HepG2 (cell line): ENCODE measurements at regions not wholly inside any gene's neighbourhood (a gene's known extent, or its start where the extent isn't known, plus 50 kb on each side); places are given as distances from the start of the nearest gene placed in this dataset.

ENCODE experiments used
- ATAC-seq: fragments of 200-7000 bp; cut with Tn5 transposase; 3 replicates; pipeline ENCODE4 v1.9.1; 2020; ENCODE audit warnings: mild to moderate bottlenecking, moderate library complexity
- BruUV-seq: library from RNA; stranded (reverse); fragments of 400-500 nt; replicated peaks from 2 replicates; lab custom pipeline; 2021; lab: Mats Ljungman, UMichigan
- CTCF ChIA-PET: fragments of 300-600 bp; formaldehyde crosslinking; extraction: SDS; loops from one replicate; lab custom pipeline; 2021; ENCODE audit warnings: low total read pairs, inconsistent platforms, low intra/inter-chr PET ratio; lab: Yijun Ruan, JAX
- POLR2A ChIA-PET: fragments of 350-600 bp; sonication (Branson Sonifier 250); formaldehyde crosslinking; loops from one replicate; lab custom pipeline; 2020; ENCODE audit warnings: antibody characterized with exemption, inconsistent platforms; lab: Yijun Ruan, JAX
- DNase-seq: peaks from one replicate; pipeline ENCODE4 v3.0.0-alpha.2; 2015; ENCODE audit warnings: low spot score
- FAIRE-seq: peaks from 3 replicates; lab custom pipeline; 2011; peaks lifted over from hg19 to GRCh38; lab: Jason Lieb, UNC
- H2AFZ ChIP-seq: one replicate; pipeline ENCODE4 v1.6.1; 2011; ENCODE audit warnings: low read length, inconsistent platforms
- H3K27ac ChIP-seq: fragments of 300-600 bp; 3 replicates; pipeline ENCODE4 v1.8.0; 2011; ENCODE audit warnings: mixed run types, mild to moderate bottlenecking, mixed read lengths, low read length, inconsistent platforms; ENCODE audit not compliant: insufficient read depth; ENCODE audit errors: extremely low read length
- H3K27me3 ChIP-seq, 2 experiments: fragments of 200-600 bp in 1 of 2; 2 replicates in 1 of 2; 3 replicates in 1 of 2; pipeline versions ENCODE4 v1.6.0 to v1.8.0; 2011; ENCODE audit warnings: low read length in 2 of 2, mild to moderate bottlenecking in 2 of 2, moderate library complexity in 2 of 2, inconsistent platforms in 1 of 2; ENCODE audit not compliant: insufficient read depth in 2 of 2, control insufficient read depth in 1 of 2
- H3K36me3 ChIP-seq, 2 experiments: fragments of 200-600 bp in 1 of 2; replicated peaks in 1 of 2; 2 replicates in 1 of 2; 3 replicates in 1 of 2; pipeline versions ENCODE4 v1.5.1 to v1.8.0; 2011; ENCODE audit warnings: low read length in 2 of 2, inconsistent platforms in 1 of 2; ENCODE audit not compliant: insufficient read depth in 2 of 2, control insufficient read depth in 1 of 2
- H3K4me1 ChIP-seq: 2 replicates; pipeline ENCODE4 v1.5.1; 2012; ENCODE audit warnings: low read length, inconsistent platforms; ENCODE audit not compliant: insufficient read depth
- H3K4me2 ChIP-seq: 2 replicates; pipeline ENCODE4 v1.6.0; 2011; ENCODE audit warnings: low read depth, low read length, inconsistent platforms
- H3K4me3 ChIP-seq, 3 experiments: fragments of 200-600 bp in 1 of 3; sonication (generic), shearing (Covaris generic) in 1 of 3; replicated peaks in 1 of 3; 2 replicates each; pipeline ENCODE4 v1.5.1; 2011 to 2016; ENCODE audit warnings: low read length in 3 of 3, inconsistent platforms in 2 of 3, low read depth in 2 of 3, mild to moderate bottlenecking in 2 of 3, control low read depth in 1 of 3, mixed read lengths in 1 of 3; ENCODE audit not compliant: insufficient read depth in 1 of 3
- H3K79me2 ChIP-seq: one replicate; pipeline ENCODE4 v1.6.1; 2011; ENCODE audit warnings: low read length, inconsistent platforms; ENCODE audit not compliant: insufficient read depth
- H3K9ac ChIP-seq: 2 replicates; pipeline ENCODE4 v1.6.0; 2011; ENCODE audit warnings: mild to moderate bottlenecking, low read depth, low read length, inconsistent platforms; ENCODE audit not compliant: insufficient read depth
- H3K9me3 ChIP-seq: 2 replicates; pipeline ENCODE4 v1.5.1; 2012; ENCODE audit warnings: mild to moderate bottlenecking, low read length
- H4K20me1 ChIP-seq: 2 replicates; pipeline ENCODE4 v1.6.0; 2011; ENCODE audit warnings: inconsistent platforms, mild to moderate bottlenecking, low read length, moderate library complexity; ENCODE audit not compliant: insufficient read depth
- ARNTL ChIP-seq: sonication (generic); formaldehyde crosslinking; IDR thresholded peaks from 2 replicates; pipeline ENCODE4 v1.4.0; 2020; ENCODE audit warnings: mild to moderate bottlenecking, missing genetic modification reagents
- CBX2 ChIP-seq, 2 experiments: fragments of 200-600 bp in 1 of 2; sonication (generic); formaldehyde crosslinking in 1 of 2; IDR thresholded peaks; 2 replicates each; pipeline versions ENCODE4 v1.7.0 to v1.8.1; 2018 to 2022; ENCODE audit warnings: low read depth in 2 of 2, low read length in 1 of 2, mild to moderate bottlenecking in 1 of 2, missing genetic modification reagents in 1 of 2
- GZF1 ChIP-seq: sonication (generic); formaldehyde crosslinking; IDR thresholded peaks from 2 replicates; pipeline ENCODE4 v1.5.1; 2020; ENCODE audit warnings: mild to moderate bottlenecking, missing genetic modification reagents
- HDAC6 ChIP-seq: fragments of 200-600 bp; sonication (generic); IDR thresholded peaks from 2 replicates; pipeline ENCODE4 v1.7.0; 2017; ENCODE audit warnings: mild to moderate bottlenecking, antibody characterized with exemption, low read length, low read depth
- JUND ChIP-seq: sonication (generic); formaldehyde crosslinking; IDR thresholded peaks from 2 replicates; pipeline ENCODE4 v1.8.0; 2022; ENCODE audit warnings: mild to moderate bottlenecking, missing genetic modification reagents
- KDM6A ChIP-seq: IDR thresholded peaks from 2 replicates; pipeline ENCODE4 v1.6.1; 2016; ENCODE audit warnings: low read depth
- MTF1 ChIP-seq: sonication (generic); formaldehyde crosslinking; IDR thresholded peaks from 2 replicates; pipeline ENCODE4 v1.5.0; 2020; ENCODE audit warnings: missing genetic modification reagents
- NBN ChIP-seq: fragments of 450-650 bp; conservative IDR thresholded peaks from 2 replicates; pipeline ENCODE4 v1.6.1; 2017
- NFYB ChIP-seq: sonication (generic); formaldehyde crosslinking; IDR thresholded peaks from 2 replicates; pipeline ENCODE4 v1.4.0; 2020; ENCODE audit warnings: missing genetic modification reagents
- PTBP1 ChIP-seq: fragments of 200-400 bp; formaldehyde crosslinking; IDR thresholded peaks from 2 replicates; pipeline ENCODE4 v1.6.1; 2018; ENCODE audit warnings: low read length, low read depth; ENCODE audit not compliant: poor library complexity, severe bottlenecking
- RFX3 ChIP-seq: IDR thresholded peaks from 2 replicates; pipeline ENCODE4 v1.6.1; 2016; ENCODE audit warnings: missing biosample characterization, missing genetic modification reagents
- SIN3A ChIP-seq: IDR thresholded peaks from 2 replicates; pipeline ENCODE4 v1.6.1; 2011; ENCODE audit warnings: low read depth, mild to moderate bottlenecking, control low read depth, low read length, borderline replicate concordance
- SP4 ChIP-seq: sonication (generic); formaldehyde crosslinking; IDR thresholded peaks from 2 replicates; pipeline ENCODE4 v1.8.1; 2023; ENCODE audit warnings: mild to moderate bottlenecking, missing genetic modification reagents
- ZNF484 ChIP-seq: sonication (generic); formaldehyde crosslinking; IDR thresholded peaks from 2 replicates; pipeline ENCODE4 v1.5.1; 2020; ENCODE audit warnings: mild to moderate bottlenecking, low read depth, missing genetic modification reagents, borderline replicate concordance
- ZNF501 ChIP-seq: sonication (generic); formaldehyde crosslinking; IDR thresholded peaks from 2 replicates; pipeline ENCODE4 v1.5.1; 2020; ENCODE audit warnings: mild to moderate bottlenecking, moderate library complexity, missing genetic modification reagents
- ZNF775 ChIP-seq: sonication (generic); formaldehyde crosslinking; IDR thresholded peaks from 2 replicates; pipeline ENCODE4 v1.4.0; 2020; ENCODE audit warnings: missing genetic modification reagents, mild to moderate bottlenecking, moderate library complexity, borderline replicate concordance
- ZSCAN22 ChIP-seq: sonication (generic); formaldehyde crosslinking; IDR thresholded peaks from 2 replicates; pipeline ENCODE4 v1.4.0; 2020; ENCODE audit warnings: mild to moderate bottlenecking, missing genetic modification reagents
- WGBS: methylation state at CpG from one replicate; pipeline ENCODE4 v1.1.6; 2017; ENCODE audit warnings: low lambda C conversion rate; 5-methylcytosine and 5-hydroxymethylcytosine counted together
- in situ Hi-C: cut with HindIII; loops from 2 replicates; pipeline ENCODE4 v1.10.0; 2017; ENCODE audit warnings: low pct_unique_long_range_greater_than_20kb; ENCODE audit not compliant: extremely low pct_ligation_motif_present
- intact Hi-C: fragments of 100-400 bp; cut with micrococcal nuclease; formaldehyde crosslinking; loops from one replicate; pipeline ENCODE4 v1.10.0; 2022; ENCODE audit not compliant: unreplicated experiment
- TF ChIP-seq, protein P1 (sequence below): sonication (generic); formaldehyde crosslinking; IDR thresholded peaks from 2 replicates; pipeline ENCODE4 v1.5.0; 2020; ENCODE audit warnings: missing genetic modification reagents, mild to moderate bottlenecking, borderline replicate concordance

DNA sequence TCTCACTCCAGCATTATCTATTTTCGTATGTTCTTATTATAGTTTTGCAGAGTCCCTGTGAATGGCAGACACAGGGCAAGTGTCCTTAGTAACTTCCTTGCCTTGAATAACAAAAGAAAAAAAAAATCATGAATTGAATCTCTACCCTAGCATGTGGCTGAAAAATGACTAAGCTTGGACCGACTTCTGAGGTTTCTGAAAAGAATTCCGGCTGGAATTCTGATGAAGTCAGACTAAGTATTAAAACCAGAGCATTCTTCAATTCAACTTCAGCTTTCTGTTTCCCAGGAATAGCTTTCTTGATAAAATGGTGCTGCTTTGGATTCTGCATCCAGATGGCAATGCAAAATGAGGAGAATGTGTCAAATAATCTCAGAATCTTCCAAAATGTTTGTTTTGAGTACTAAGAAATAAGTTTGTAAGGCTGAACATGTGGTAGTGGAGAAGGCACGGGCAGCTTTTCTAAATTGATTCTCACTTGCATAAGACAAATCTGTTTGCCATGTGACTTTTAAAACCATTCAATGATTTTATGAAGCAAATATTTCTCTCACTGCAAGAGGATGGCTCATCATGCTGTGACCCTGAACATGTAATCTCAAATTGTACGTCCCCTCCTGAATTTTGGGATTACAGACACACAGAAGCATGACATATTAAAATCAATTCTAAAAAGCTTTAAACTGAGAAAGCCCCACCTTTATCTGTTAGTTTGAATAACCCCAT lies 1462.8 kb upstream of the LRRTM1 start:
- intact Hi-C loops (no loop called here), in situ Hi-C loops (no loop called here)
- H3K4me2 ChIP-seq = no peak overlapping the region
- no peak overlapping the region for H3K9ac ChIP-seq
- no peak for FAIRE-seq
- H3K36me3 ChIP-seq = no peaks in the 10 kb centered on the region
- no peaks in the 10 kb centered on the region for H3K4me1 ChIP-seq
- BruUV-seq = no TSS peak
- no peak for ATAC-seq
- DNase-seq = no peak
- H3K27ac ChIP-seq = no peak overlapping the region
- H2AFZ ChIP-seq = no peak overlapping the region
- WGBS = 1% methylated on average over 5 of the region's 5 CpGs
- no peak for TF ChIP-seq HDAC6
- no peak for TF ChIP-seq ZSCAN22 (CRISPR knock-in tag)
- TF ChIP-seq SP4 (CRISPR knock-in tag) = no peak
- TF ChIP-seq CBX2 (IDR thresholded peaks at IDR 0.05; ENCODE audit: low read depth, low read length) = no peak
- no peak for TF ChIP-seq CBX2 (CRISPR knock-in tag; IDR thresholded peaks at IDR 0.05; ENCODE audit: low read depth)
- no peak for TF ChIP-seq GZF1 (CRISPR knock-in tag)
- no peak for TF ChIP-seq JUND (CRISPR knock-in tag)
- no peak for TF ChIP-seq SIN3A
- TF ChIP-seq PTBP1 = no peak
- TF ChIP-seq, protein P1, sequence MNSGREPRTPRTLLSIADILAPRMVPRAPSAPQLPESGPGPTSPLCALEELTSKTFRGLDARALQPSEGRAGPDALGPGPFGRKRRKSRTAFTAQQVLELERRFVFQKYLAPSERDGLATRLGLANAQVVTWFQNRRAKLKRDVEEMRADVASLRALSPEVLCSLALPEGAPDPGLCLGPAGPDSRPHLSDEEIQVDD (CRISPR knock-in tag) = no peak
- TF ChIP-seq KDM6A (CRISPR knock-in tag) = no peak
- no peak for TF ChIP-seq NFYB (CRISPR knock-in tag)
- TF ChIP-seq ZNF775 (CRISPR knock-in tag) = no peak
- no peak for TF ChIP-seq ZNF501
- TF ChIP-seq ARNTL (CRISPR knock-in tag) = no peak
- no peak for TF ChIP-seq ZNF484 (CRISPR knock-in tag)
- TF ChIP-seq NBN = no peak
- no peak for TF ChIP-seq RFX3 (CRISPR knock-in tag)
- no peak for TF ChIP-seq MTF1 (CRISPR knock-in tag)
- peaks cover 71% of the 10 kb centered on the region for H3K9me3 ChIP-seq
- H3K4me3 ChIP-seq = no peak overlapping the region
- no peaks in the 10 kb centered on the region for H3K79me2 ChIP-seq
- H3K27me3 ChIP-seq = no peaks in the 10 kb centered on the region
- no peaks in the 10 kb centered on the region for H4K20me1 ChIP-seq
- POLR2A ChIA-PET = no interaction called here
- CTCF ChIA-PET = no interaction called here
